NK-92 treated with Interleukin-12 subunit alpha and Interleukin-12 subunit beta, amount 100 ng/mL, for 24 hours (cell line): ENCODE measurements at regions not wholly inside any gene's neighbourhood (a gene's known extent, or its start where the extent isn't known, plus 50 kb on each side); places are given as distances from the start of the nearest gene placed in this dataset.

Experiments
- DNase-seq: peaks from one replicate; lab custom pipeline; 2025; lab: John Stamatoyannopoulos, UW

DNA sequence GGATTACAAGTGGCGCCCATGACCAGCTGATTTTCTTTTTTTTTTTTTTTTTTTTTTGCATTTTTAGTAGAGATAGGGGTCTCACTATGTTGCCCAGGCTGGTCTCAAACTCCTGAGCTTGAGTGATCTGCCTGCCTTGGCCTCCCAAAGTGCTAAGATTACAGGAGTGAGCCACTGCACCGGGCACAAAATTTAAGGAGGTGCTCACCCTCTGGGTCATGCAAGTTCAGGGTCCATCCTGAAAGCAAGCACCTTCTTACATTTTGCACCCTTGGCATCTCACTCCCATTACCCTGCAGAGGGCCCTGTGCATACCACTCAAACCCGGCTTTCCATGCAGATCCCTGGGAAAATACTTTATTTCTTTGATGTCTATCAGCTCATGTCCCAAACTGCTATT, 95.6 kb upstream of the ADRA1B start:
- no peak for DNase-seq

DNA sequence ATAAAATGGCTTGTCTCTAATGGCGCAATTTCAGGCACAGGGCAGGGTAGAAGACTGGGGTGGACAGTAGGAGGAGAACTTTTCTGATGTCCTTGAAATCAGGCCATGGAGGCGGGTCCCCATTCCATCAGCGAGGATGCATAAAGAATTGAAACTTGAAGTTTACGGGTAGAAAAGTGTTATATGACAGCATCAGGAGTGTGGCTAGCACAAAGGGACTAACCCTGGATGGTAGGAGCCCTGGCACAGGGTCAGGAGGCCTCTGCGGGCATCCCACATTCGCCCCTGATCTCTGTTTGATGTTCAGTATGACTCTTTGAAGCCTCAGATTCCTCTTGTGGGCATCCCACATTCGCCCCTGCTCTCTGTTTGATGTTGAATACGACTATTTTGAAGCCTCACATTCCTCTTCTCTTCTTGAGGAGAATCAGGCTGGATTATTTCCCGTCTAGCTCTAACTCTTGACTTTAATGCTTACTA, 94.8 kb upstream of the ADRA1B start:
- no peak for DNase-seq

DNA sequence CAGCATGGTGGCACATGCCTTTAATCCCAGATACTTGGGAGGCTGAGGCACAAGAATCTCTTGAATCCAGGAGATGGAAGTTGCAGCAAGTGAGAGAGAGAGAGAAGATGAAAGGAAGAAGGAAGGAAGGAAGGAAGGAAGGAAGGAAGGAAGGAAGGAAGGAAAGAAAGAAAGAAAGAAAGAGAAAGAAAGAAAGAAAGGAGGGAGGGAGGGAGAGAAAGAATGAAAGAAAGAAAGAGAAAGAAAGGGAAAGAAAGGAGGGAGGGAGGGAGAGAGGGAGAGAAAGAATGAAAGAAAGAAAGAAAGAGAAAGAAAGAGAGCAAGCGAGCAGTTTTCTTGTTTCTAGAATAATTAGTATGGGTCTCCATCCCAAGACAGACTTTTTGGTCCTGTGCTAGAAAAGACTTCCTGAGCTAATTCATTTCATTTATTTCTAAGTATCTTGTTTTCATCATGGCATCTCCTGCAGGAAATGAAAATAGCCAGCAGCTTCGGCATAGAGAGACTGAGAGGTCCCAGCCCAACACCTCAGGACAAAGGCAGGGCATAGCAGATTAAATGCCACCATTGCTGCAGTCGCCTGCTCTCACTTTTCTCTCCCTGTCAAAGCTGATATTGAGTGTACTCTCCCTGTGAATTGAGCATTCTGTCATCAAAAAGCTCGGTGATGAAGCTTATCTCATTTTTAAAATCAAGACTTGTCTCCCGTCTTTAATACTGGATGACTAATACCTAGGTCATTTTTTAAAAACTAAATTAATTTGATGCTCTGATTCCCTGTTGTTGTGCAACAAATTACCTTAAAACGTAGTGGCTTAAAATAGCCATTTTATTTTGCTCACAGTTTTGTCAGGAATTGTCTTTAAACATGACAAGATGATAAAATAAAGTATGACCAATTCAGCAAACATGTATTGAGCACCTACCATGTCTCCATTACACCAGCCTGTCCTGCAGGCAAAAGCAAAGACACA, 91.8 kb upstream of the ADRA1B start:
- DNase-seq = no peak

GRCh38 chr5:159825551-159826051, 90.7 kb upstream of the ADRA1B start:
- DNase-seq = no peak

DNA sequence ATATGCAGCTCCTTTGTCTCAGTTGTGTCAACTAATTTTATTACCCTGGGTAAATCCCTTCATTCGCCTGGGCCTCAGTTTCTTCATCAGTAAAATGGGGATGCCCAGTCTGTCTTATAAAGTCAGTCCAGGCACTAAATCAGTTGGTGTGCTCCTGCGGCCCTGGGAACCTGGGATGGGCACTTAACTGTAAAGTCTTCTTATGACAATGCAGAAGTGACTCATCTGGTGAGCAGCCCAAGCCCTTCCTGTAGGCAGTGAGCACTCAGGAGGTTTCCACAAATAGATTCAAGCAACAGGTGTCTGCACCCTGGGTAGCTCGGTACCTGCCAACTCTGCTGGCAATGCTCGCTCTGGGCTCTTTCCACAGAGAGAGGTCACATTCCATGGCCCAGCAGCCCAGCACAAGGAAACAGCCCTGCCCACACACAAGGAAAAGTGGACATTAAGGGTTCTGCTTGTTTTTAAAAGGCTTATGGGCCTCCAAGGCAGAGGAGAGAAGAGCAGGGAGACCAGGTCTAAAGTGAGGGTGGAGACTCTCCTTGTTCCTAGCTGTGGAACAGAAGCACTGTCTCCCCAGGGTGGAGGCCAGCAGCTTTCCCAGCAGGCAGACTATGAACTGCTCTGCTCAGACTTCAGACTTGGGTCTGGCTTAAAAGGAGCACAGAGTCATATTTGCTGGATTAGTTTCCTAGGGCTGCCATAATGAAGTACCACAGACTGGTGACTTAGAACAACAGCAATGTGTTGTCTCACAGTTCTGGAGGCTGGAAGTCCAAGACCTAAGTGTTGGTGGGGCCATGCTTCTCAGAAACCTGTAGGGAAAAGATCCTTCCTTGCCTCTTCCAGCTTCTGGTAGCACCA, 89.7 kb upstream of the ADRA1B start:
- no peak for DNase-seq

DNA sequence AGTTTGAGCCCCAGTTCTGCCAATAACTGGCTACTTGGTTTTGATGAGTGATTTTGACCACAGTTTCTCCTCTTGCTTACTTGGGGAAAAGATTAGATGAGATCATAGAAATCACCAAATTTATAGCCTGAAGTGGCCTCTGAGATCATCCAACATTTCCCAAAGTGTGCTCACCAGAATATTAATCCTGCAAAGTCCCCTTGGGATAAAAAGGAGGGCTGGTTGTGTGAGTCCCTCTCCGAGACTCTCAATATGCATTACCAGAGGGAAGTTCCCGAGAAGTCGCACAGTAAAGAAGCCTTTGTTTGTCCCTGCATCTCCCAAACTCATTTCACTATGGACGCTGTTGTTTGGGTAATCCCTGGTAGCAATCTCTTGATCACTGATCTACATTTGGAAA, 88.4 kb upstream of the ADRA1B start:
- no peak for DNase-seq

- no peak for DNase-seq
Observed at GRCh38 chr5:159832073-159832472, 84.2 kb upstream of the ADRA1B start.

DNA sequence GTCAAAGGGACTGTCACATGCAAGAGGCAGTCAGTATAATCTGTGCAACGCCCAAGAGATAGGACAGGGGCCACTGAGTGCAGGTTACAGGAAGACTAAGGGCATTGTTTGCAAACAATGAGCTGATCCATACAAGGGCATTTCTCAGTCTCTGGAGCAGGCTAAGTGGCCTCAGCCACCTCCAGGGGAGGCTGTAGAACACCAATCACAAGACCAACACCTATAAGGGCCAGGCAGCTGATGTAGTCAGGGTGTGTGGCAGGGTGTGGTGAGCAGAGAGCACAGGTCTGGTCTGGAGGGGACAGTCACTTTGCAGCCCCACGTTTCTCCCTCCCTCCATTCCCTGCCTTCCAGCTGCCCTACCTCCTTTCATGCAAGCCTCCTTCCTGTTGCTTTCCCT, 83.2 kb upstream of the ADRA1B start:
- no peak for DNase-seq

GRCh38 chr5:159833846-159834245, 82.4 kb upstream of the ADRA1B start:
- no peak for DNase-seq

GRCh38 chr5:159835548-159835947, 80.7 kb upstream of the ADRA1B start:
- DNase-seq = no peak

GRCh38 chr5:159836691-159837090, 79.6 kb upstream of the ADRA1B start:
- no peak for DNase-seq

DNA sequence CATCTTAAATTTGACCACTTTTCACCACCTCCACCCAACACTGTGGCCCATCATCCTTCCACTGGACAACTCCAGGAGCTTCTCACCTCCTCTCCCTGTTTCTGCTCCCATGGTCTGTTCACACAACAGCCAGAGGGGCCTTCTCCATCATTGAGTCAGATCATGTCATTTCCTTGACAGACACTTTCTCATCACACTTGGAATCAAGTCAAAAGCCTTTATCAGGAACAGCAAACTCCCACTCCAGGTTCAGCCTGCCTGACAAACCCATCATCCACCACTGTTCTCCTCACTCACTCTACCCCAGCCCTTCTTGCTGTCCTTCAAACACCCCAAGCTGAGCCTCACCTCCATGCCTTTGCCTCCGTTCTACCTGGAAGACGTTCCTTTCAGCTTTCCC, 78.4 kb upstream of the ADRA1B start:
- DNase-seq = no peak

GRCh38 chr5:159838551-159839222, 77.6 kb upstream of the ADRA1B start:
- no peak for DNase-seq

- DNase-seq = no peak
Observed at GRCh38 chr5:159844267-159845121, 71.8 kb upstream of the ADRA1B start.

- DNase-seq = no peak
Observed at GRCh38 chr5:159849437-159850083, 66.7 kb upstream of the ADRA1B start.

DNA sequence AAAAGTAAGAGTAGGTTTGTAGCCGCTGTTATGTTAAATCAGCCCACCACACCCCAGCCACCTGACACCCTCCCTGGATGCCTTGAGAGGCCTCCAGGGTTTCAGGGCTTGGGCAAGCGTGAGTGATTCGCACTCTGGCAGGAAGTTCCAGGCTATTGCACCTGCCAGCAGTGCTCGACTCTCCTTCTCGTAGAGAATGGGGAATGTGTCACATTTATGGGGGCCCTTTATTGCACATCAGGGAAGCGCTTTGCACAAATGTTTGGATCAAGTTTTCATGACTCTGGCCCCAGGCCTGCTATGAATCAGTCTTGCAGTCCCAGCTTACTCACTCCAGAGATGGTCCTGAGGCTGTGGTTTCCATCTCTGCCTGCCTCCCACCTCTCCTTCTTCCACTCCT, 66.1 kb upstream of the ADRA1B start:
- peak; percentile 19 for DNase-seq

GRCh38 chr5:159851053-159851452, 65.2 kb upstream of the ADRA1B start:
- peak; percentile 6 for DNase-seq

GRCh38 chr5:159854916-159855315, 61.4 kb upstream of the ADRA1B start:
- no peak for DNase-seq

- DNase-seq = no peak
Observed at GRCh38 chr5:159855476-159856191, 60.6 kb upstream of the ADRA1B start.

- DNase-seq = no peak
Observed at GRCh38 chr5:159858871-159859270, 57.4 kb upstream of the ADRA1B start.
